Stimulated activated CD4-positive, alpha-beta T cell treated with anti-CD3 and anti-CD28 coated beads, Interleukin-12 subunit alpha, Interleukin-12 subunit beta, amount 100 ng/mL, for 48 hours (primary cell): ENCODE measurements at regions not wholly inside any gene's neighbourhood (a gene's known extent, or its start where the extent isn't known, plus 50 kb on each side); places are given as distances from the start of the nearest gene placed in this dataset.
"Not testable (repeated sequence)": the region's sequence is repeated elsewhere in the genome, so short reads cannot be mapped to it uniquely, and the experiment has no call there.

Experiments used
- DNase-seq, 3 donors: peaks; one replicate each; pipeline ENCODE4 v3.0.0-alpha.2; 2020; ENCODE audit warnings: low read depth in 2 of 3, low spot score in 1 of 3

GRCh38 chr2:12605936-12606335 is 110.8 kb upstream of the TRIB2 start:
- DNase-seq, result no peak

GRCh38 chr2:12606472-12607000 is 110.2 kb upstream of the TRIB2 start:
- no peak for DNase-seq

- DNase-seq, result peak in 1 of 3 donors; percentile 6
These were observed 108.8 kb upstream of the TRIB2 start for GRCh38 chr2:12607971-12608370.

- DNase-seq, result no peak
These were observed 106.4 kb upstream of the TRIB2 start for GRCh38 chr2:12610314-12610713.

GRCh38 chr2:12612168-12612567 is 104.6 kb upstream of the TRIB2 start:
- DNase-seq, result no peak

GRCh38 chr2:12612671-12613070 is 104.1 kb upstream of the TRIB2 start:
- no peak for DNase-seq

- no peak for DNase-seq
These were observed 103.5 kb upstream of the TRIB2 start for GRCh38 chr2:12613137-12613835.

GRCh38 chr2:12615509-12615908 is 101.2 kb upstream of the TRIB2 start:
- no peak for DNase-seq

- no peak for DNase-seq
These were observed 100.1 kb upstream of the TRIB2 start for GRCh38 chr2:12616456-12617156.

- DNase-seq, result no peak
These were observed 99.4 kb upstream of the TRIB2 start for GRCh38 chr2:12617366-12617765.

- no peak for DNase-seq
These were observed 98.9 kb upstream of the TRIB2 start for GRCh38 chr2:12617853-12618252.

GRCh38 chr2:12618576-12618975 is 98.2 kb upstream of the TRIB2 start:
- DNase-seq, result no peak

- no peak for DNase-seq
These were observed 96.8 kb upstream of the TRIB2 start for GRCh38 chr2:12619975-12620374.

- no peak for DNase-seq
These were observed 96.0 kb upstream of the TRIB2 start for GRCh38 chr2:12620759-12621158.

- DNase-seq, result no peak
These were observed 93.7 kb upstream of the TRIB2 start for GRCh38 chr2:12623051-12623450.

- DNase-seq, result no peak
These were observed 92.4 kb upstream of the TRIB2 start for GRCh38 chr2:12624384-12624783.

- no peak for DNase-seq
These were observed 91.7 kb upstream of the TRIB2 start for GRCh38 chr2:12624905-12625598.

- not testable (repeated sequence) for DNase-seq
These were observed 88.2 kb upstream of the TRIB2 start for GRCh38 chr2:12628541-12628940.

- DNase-seq, result no peak
These were observed 79.7 kb upstream of the TRIB2 start for GRCh38 chr2:12636837-12637581.

GRCh38 chr2:12637754-12638153 is 79.0 kb upstream of the TRIB2 start:
- no peak for DNase-seq

GRCh38 chr2:12641441-12641840 is 75.3 kb upstream of the TRIB2 start:
- no peak for DNase-seq
